PC-3 (cell line): ENCODE measurements at regions not wholly inside any gene's neighbourhood (a gene's known extent, or its start where the extent isn't known, plus 50 kb on each side); places are given as distances from the start of the nearest gene placed in this dataset.

Experiments used
- ATAC-seq: fragments of 200-7000 bp; cut with Tn5 transposase; 2 replicates; pipeline ENCODE4 v1.9.1; 2020; ENCODE audit warnings: mild to moderate bottlenecking, moderate library complexity
- BruUV-seq: library from RNA; stranded (reverse); fragments of 400-500 nt; replicated peaks from 2 replicates; lab custom pipeline; 2021; lab: Mats Ljungman, UMichigan
- CTCF ChIA-PET: fragments of 300-600 bp; sonication (Branson Sonifier 250); formaldehyde crosslinking; loops from one replicate; lab custom pipeline; 2022; ENCODE audit warnings: antibody characterized with exemption; lab: Charles Lee
- POLR2A ChIA-PET: fragments of 300-600 bp; sonication (Branson Sonifier 250); formaldehyde crosslinking; loops from one replicate; lab custom pipeline; 2022; ENCODE audit warnings: antibody characterized with exemption; ENCODE audit not compliant: unreplicated experiment; lab: Charles Lee
- DNase-seq: peaks from one replicate; pipeline ENCODE4 v3.0.0-alpha.2; 2015
- H2AFZ ChIP-seq: fragments of 300-600 bp; sonication (generic); 2 replicates; pipeline ENCODE4 v1.6.0; 2016; ENCODE audit warnings: antibody characterized with exemption, low read length
- H3F3A ChIP-seq: fragments of 300-600 bp; sonication (generic); one replicate; pipeline ENCODE4 v1.6.0; 2017; ENCODE audit warnings: antibody characterized with exemption, low read length, control low read depth, mild to moderate bottlenecking; ENCODE audit not compliant: unreplicated experiment
- H3K27ac ChIP-seq: fragments of 300-600 bp; sonication (generic); 2 replicates; pipeline ENCODE4 v1.5.1; 2016; ENCODE audit warnings: mild to moderate bottlenecking, low read length
- H3K27me3 ChIP-seq: fragments of 300-600 bp; sonication (generic); 2 replicates; pipeline ENCODE4 v1.6.1; 2016; ENCODE audit warnings: low read length, mixed read lengths
- H3K36me3 ChIP-seq: fragments of 300-600 bp; sonication (generic); 2 replicates; pipeline ENCODE4 v1.6.1; 2016; ENCODE audit warnings: low read depth, mixed run types, low read length, mixed read lengths
- H3K4me1 ChIP-seq: fragments of 300-600 bp; sonication (generic); 2 replicates; pipeline ENCODE4 v1.5.1; 2016; ENCODE audit warnings: low read length; ENCODE audit not compliant: insufficient read depth
- H3K4me2 ChIP-seq: fragments of 300-600 bp; sonication (generic); 2 replicates; pipeline ENCODE4 v1.6.0; 2016; ENCODE audit warnings: low read length
- H3K4me3 ChIP-seq: fragments of 300-600 bp; sonication (generic); 2 replicates; pipeline ENCODE4 v1.5.1; 2016; ENCODE audit warnings: mild to moderate bottlenecking, low read length, mixed read lengths
- H3K79me2 ChIP-seq: fragments of 300-600 bp; sonication (generic); 2 replicates; pipeline ENCODE4 v1.6.1; 2017; ENCODE audit warnings: low read length, mixed read lengths
- H3K9ac ChIP-seq: fragments of 300-600 bp; sonication (generic); 2 replicates; pipeline ENCODE4 v1.6.0; 2016; ENCODE audit warnings: mild to moderate bottlenecking, low read length
- H3K9me2 ChIP-seq: fragments of 300-600 bp; sonication (generic); replicated peaks from 2 replicates; pipeline ENCODE4 v1.6.1; 2016; ENCODE audit warnings: mixed run types, low read length, mixed read lengths
- H3K9me3 ChIP-seq: fragments of 300-600 bp; sonication (generic); 2 replicates; pipeline ENCODE4 v1.6.1; 2016; ENCODE audit warnings: low read length, mixed read lengths
- H4K20me1 ChIP-seq: fragments of 300-600 bp; sonication (generic); 2 replicates; pipeline ENCODE4 v1.6.1; 2016; ENCODE audit warnings: low read length, mixed read lengths
- EZH2 ChIP-seq: fragments of 300-600 bp; sonication (generic); IDR thresholded peaks from one replicate; pipeline ENCODE4 v1.6.1; 2017; ENCODE audit warnings: antibody characterized with exemption, mild to moderate bottlenecking, low read length; ENCODE audit not compliant: unreplicated experiment
- EZH2phosphoT487 ChIP-seq: fragments of 300-600 bp; sonication (generic); IDR thresholded peaks from 2 replicates; pipeline ENCODE4 v1.6.1; 2018; ENCODE audit warnings: mild to moderate bottlenecking, antibody characterized with exemption, low read length, borderline replicate concordance
- intact Hi-C: fragments of 100-400 bp; cut with micrococcal nuclease; formaldehyde crosslinking; loops from 2 replicates; pipeline ENCODE4 v1.9.0; 2023
- TF ChIP-seq, protein P1 (sequence below): fragments of 300-600 bp; sonication (generic); conservative IDR thresholded peaks from 2 replicates; pipeline ENCODE4 v1.5.1; 2017; ENCODE audit warnings: antibody characterized with exemption, low read depth, mild to moderate bottlenecking, low read length

DNA sequence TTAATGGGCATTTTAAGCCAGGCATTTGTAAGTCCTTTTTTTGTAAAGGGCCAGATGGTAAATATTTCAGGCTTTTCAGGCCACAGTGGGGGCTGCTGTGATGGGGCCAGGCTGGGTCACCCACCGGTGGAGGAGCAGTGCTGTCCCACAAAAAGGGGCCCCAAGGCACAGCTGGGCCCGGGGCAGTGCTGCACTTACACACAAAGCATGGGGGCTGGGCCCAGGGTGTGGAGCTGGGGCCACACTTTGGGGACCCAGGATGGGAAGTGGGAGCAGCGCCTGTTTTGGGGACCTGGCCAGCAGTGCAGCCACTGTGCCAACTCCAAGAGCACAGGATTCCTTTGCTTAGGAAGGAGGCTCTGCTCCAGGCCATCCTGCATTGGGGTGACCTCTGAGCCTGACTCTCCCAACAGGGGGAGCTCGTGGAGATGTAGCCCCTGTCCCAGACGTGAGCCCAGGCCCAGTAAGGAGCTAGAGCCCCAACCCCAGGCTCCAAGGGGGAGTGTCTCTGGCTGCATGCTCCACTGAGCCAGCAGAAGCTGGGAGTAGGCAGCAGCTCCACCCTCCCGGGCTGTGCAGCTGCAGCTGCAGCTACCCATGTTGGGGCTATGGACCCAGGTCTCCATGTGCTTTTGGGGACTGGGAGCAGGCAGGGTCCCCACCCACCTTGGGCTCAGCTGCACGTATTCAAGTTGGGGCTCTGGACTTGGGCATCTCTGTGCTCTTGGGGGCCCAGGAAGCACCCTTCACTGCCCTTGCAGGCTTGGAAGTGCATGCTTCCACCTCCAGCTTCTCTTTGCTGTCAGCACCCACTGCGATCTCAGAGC, 1036.5 kb upstream of the CNTNAP5 start:
- no peak overlapping the region for H3K27ac ChIP-seq
- no peaks in the 10 kb centered on the region for H3K9me2 ChIP-seq
- H3K9ac ChIP-seq = no peak overlapping the region
- H3K79me2 ChIP-seq = no peaks in the 10 kb centered on the region
- ATAC-seq (no peak), DNase-seq (no peak)
- H3K36me3 ChIP-seq = no peaks in the 10 kb centered on the region
- ChIA-PET CTCF (no interaction called here), POLR2A (no interaction called here)
- intact Hi-C loops = no loop called here
- no peak overlapping the region for H3K4me3 ChIP-seq
- H3K4me1 ChIP-seq = no peaks in the 10 kb centered on the region
- no peaks in the 10 kb centered on the region for H3K27me3 ChIP-seq
- H2AFZ ChIP-seq = no peak overlapping the region
- no TSS peak for BruUV-seq
- no peak for TF ChIP-seq EZH2phosphoT487
- TF ChIP-seq, protein P1, sequence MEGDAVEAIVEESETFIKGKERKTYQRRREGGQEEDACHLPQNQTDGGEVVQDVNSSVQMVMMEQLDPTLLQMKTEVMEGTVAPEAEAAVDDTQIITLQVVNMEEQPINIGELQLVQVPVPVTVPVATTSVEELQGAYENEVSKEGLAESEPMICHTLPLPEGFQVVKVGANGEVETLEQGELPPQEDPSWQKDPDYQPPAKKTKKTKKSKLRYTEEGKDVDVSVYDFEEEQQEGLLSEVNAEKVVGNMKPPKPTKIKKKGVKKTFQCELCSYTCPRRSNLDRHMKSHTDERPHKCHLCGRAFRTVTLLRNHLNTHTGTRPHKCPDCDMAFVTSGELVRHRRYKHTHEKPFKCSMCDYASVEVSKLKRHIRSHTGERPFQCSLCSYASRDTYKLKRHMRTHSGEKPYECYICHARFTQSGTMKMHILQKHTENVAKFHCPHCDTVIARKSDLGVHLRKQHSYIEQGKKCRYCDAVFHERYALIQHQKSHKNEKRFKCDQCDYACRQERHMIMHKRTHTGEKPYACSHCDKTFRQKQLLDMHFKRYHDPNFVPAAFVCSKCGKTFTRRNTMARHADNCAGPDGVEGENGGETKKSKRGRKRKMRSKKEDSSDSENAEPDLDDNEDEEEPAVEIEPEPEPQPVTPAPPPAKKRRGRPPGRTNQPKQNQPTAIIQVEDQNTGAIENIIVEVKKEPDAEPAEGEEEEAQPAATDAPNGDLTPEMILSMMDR = no peak
- no peak for TF ChIP-seq EZH2
- H3F3A ChIP-seq = no peaks in the 10 kb centered on the region
- H4K20me1 ChIP-seq = no peaks in the 10 kb centered on the region
- peaks cover 5% of the 10 kb centered on the region for H3K9me3 ChIP-seq
- H3K4me2 ChIP-seq = no peak overlapping the region

DNA sequence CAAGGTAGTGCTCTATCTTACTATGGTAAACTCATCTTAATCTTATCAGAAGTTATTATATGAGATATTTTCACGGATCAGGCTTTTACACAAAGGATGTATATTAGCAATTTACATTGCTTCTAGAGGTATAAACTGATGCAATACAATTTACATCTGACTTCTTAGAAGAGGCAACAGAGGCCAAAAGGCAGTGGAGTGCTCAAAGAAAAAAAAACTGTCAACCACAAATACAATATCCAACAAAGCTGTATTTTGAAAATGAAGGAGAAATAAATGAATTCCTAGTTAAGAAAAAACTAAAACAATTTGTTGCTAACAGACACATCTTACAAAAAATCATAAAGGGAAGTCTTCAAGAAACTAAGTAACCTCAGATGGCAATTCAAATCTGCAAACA, 1031.5 kb upstream of the CNTNAP5 start:
- no peaks in the 10 kb centered on the region for H3K9me2 ChIP-seq
- no peaks in the 10 kb centered on the region for H4K20me1 ChIP-seq
- H2AFZ ChIP-seq = no peak overlapping the region
- ATAC-seq (no peak), DNase-seq (no peak)
- no peaks in the 10 kb centered on the region for H3K4me1 ChIP-seq
- H3K4me2 ChIP-seq = no peak overlapping the region
- no peaks in the 10 kb centered on the region for H3K36me3 ChIP-seq
- H3K27me3 ChIP-seq = no peaks in the 10 kb centered on the region
- CTCF ChIA-PET = no interaction called here
- H3K4me3 ChIP-seq = no peak overlapping the region
- no TSS peak for BruUV-seq
- no peak for TF ChIP-seq EZH2
- TF ChIP-seq, protein P1 = no peak
- no peak for TF ChIP-seq EZH2phosphoT487
- no peaks in the 10 kb centered on the region for H3F3A ChIP-seq
- H3K9ac ChIP-seq = no peak overlapping the region
- POLR2A ChIA-PET = no interaction called here
- no peak overlapping the region for H3K27ac ChIP-seq
- intact Hi-C loops = no loop called here
- peaks cover 9% of the 10 kb centered on the region for H3K9me3 ChIP-seq
- H3K79me2 ChIP-seq = no peaks in the 10 kb centered on the region

DNA sequence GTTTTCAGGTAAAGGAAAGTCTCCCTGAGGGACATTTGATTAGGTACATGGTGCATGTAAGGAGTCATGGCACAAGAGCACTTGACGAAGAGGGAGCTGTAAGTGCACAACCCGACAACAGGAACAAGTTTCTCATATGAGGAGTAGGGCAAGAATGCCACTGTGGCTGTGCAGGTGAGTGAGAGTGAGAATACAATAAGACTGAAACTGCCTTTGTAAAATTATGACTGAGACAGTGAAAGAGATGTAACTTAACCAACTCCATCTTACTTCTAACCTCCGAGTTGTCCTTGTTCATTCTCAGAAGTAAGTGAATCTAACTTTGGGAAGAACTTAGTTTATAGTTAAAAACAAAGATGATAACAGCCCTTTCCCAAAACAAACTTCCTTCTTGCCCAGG, 1025.8 kb upstream of the CNTNAP5 start:
- TF ChIP-seq, protein P1 = no peak
- TF ChIP-seq EZH2phosphoT487 = no peak
- no peak for TF ChIP-seq EZH2
- Histone ChIP-seq H3K4me3 (no peak overlapping the region), H4K20me1 (no peaks in the 10 kb centered on the region), H3K9me2 (no peaks in the 10 kb centered on the region), H3K4me2 (no peak overlapping the region), H3K9ac (no peak overlapping the region), H3K27ac (no peak overlapping the region), H2AFZ (no peak overlapping the region), H3F3A (no peaks in the 10 kb centered on the region), H3K9me3 (no peaks in the 10 kb centered on the region), H3K27me3 (no peaks in the 10 kb centered on the region), H3K4me1 (no peaks in the 10 kb centered on the region), H3K36me3 (no peaks in the 10 kb centered on the region), H3K79me2 (no peaks in the 10 kb centered on the region)
- ATAC-seq (no peak), DNase-seq (no peak)
- ChIA-PET CTCF (no interaction called here), POLR2A (no interaction called here)
- intact Hi-C loops = no loop called here
- BruUV-seq = no TSS peak
